Stomach (tissue), 4 donors: ENCODE measurements at regions not wholly inside any gene's neighbourhood (a gene's known extent, or its start where the extent isn't known, plus 50 kb on each side); places are given as distances from the start of the nearest gene placed in this dataset.

Experiments
- CTCF ChIP-seq, 7 experiments: fragments of 450-650 bp in 4 of 7; fragments of 200-600 bp in 3 of 7; sonication (generic) in 3 of 7; IDR thresholded peaks; one replicate each; pipeline ENCODE4 v1.5.1; 2016 to 2019; ENCODE audit warnings: antibody characterized with exemption in 7 of 7, control low read depth in 2 of 7, mild to moderate bottlenecking in 1 of 7
- POLR2A ChIP-seq, 4 donors: fragments of 450-650 bp; IDR thresholded peaks; one replicate each; pipeline ENCODE4 v1.6.1; 2016; ENCODE audit warnings: antibody characterized with exemption in 4 of 4, control low read depth in 2 of 4, mild to moderate bottlenecking in 1 of 4, moderate library complexity in 1 of 4
- POLR2AphosphoS5 ChIP-seq, 3 donors: sonication (generic); formaldehyde crosslinking; IDR thresholded peaks; one replicate each; pipeline ENCODE4 v1.6.1; 2016; ENCODE audit warnings: antibody characterized with exemption in 3 of 3

- TF ChIP-seq POLR2A (IDR thresholded peaks at IDR 0.05), result no peak
- TF ChIP-seq CTCF (IDR thresholded peaks at IDR 0.05), result no peak
- TF ChIP-seq POLR2AphosphoS5 (IDR thresholded peaks at IDR 0.05), result no peak
These were observed 174.8 kb upstream of the ARG1 start for GRCh38 chr6:131398176-131398575.
